ENCODE measurements at regions not wholly inside any gene's neighbourhood (a gene's known extent, or its start where the extent isn't known, plus 50 kb on each side); places are given as distances from the start of the nearest gene placed in this dataset.

- Mint-ChIP-seq H3K27ac (ENCODE audit: unreplicated experiment) (no peak overlapping the region), H3K27me3 (ENCODE audit: unreplicated experiment) (peaks cover 7% of the 10 kb centered on the region), H3K4me3 (ENCODE audit: unreplicated experiment) (no peak overlapping the region), H3K36me3 (ENCODE audit: unreplicated experiment) (no peaks in the 10 kb centered on the region), H3K4me1 (ENCODE audit: unreplicated experiment) (no peaks in the 10 kb centered on the region), H3K9me3 (ENCODE audit: unreplicated experiment) (no peaks in the 10 kb centered on the region)
- no peak for DNase-seq (ENCODE audit: extremely low spot score, unreplicated experiment)
- no peak for TF ChIP-seq CTCF (IDR thresholded peaks at IDR 0.05)
These were observed 394.4 kb downstream of the NYAP2 start for GRCh38 chr2:225793736-225794550.

GRCh38 chr2:225788571-225789094 is 389.1 kb downstream of the NYAP2 start:
- H3K27ac Mint-ChIP-seq (ENCODE audit: unreplicated experiment) = no peak overlapping the region
- no peak for DNase-seq (ENCODE audit: extremely low spot score, unreplicated experiment)
- H3K36me3 Mint-ChIP-seq (ENCODE audit: unreplicated experiment) = no peaks in the 10 kb centered on the region
- H3K9me3 Mint-ChIP-seq (ENCODE audit: unreplicated experiment) = no peaks in the 10 kb centered on the region
- peaks cover 4% of the 10 kb centered on the region for H3K27me3 Mint-ChIP-seq (ENCODE audit: unreplicated experiment)
- H3K4me1 Mint-ChIP-seq (ENCODE audit: unreplicated experiment) = no peaks in the 10 kb centered on the region
- no peak for TF ChIP-seq CTCF (IDR thresholded peaks at IDR 0.05)
- no peak overlapping the region for H3K4me3 Mint-ChIP-seq (ENCODE audit: unreplicated experiment)

GRCh38 chr2:225787497-225787896 is 388.0 kb downstream of the NYAP2 start:
- Mint-ChIP-seq H3K4me3 (ENCODE audit: unreplicated experiment) (no peak overlapping the region), H3K4me1 (ENCODE audit: unreplicated experiment) (no peaks in the 10 kb centered on the region), H3K27ac (ENCODE audit: unreplicated experiment) (no peak overlapping the region), H3K9me3 (ENCODE audit: unreplicated experiment) (no peaks in the 10 kb centered on the region), H3K27me3 (ENCODE audit: unreplicated experiment) (peaks cover 4% of the 10 kb centered on the region), H3K36me3 (ENCODE audit: unreplicated experiment) (no peaks in the 10 kb centered on the region)
- no peak for TF ChIP-seq CTCF (IDR thresholded peaks at IDR 0.05)
- no peak for DNase-seq (ENCODE audit: extremely low spot score, unreplicated experiment)

GRCh38 chr2:225781991-225782390 is 382.5 kb downstream of the NYAP2 start:
- Mint-ChIP-seq H3K36me3 (ENCODE audit: unreplicated experiment) (no peaks in the 10 kb centered on the region), H3K27me3 (ENCODE audit: unreplicated experiment) (no peaks in the 10 kb centered on the region), H3K4me3 (ENCODE audit: unreplicated experiment) (no peak overlapping the region), H3K4me1 (ENCODE audit: unreplicated experiment) (peaks cover 4% of the 10 kb centered on the region), H3K27ac (ENCODE audit: unreplicated experiment) (no peak overlapping the region), H3K9me3 (ENCODE audit: unreplicated experiment) (no peaks in the 10 kb centered on the region)
- TF ChIP-seq CTCF (IDR thresholded peaks at IDR 0.05) = no peak
- DNase-seq (ENCODE audit: extremely low spot score, unreplicated experiment) = no peak

- peaks cover 4% of the 10 kb centered on the region for H3K4me1 Mint-ChIP-seq (ENCODE audit: unreplicated experiment)
- no peaks in the 10 kb centered on the region for H3K9me3 Mint-ChIP-seq (ENCODE audit: unreplicated experiment)
- DNase-seq (ENCODE audit: extremely low spot score, unreplicated experiment) = no peak
- no peak overlapping the region for H3K27ac Mint-ChIP-seq (ENCODE audit: unreplicated experiment)
- no peaks in the 10 kb centered on the region for H3K27me3 Mint-ChIP-seq (ENCODE audit: unreplicated experiment)
- no peak for TF ChIP-seq CTCF (IDR thresholded peaks at IDR 0.05)
- no peaks in the 10 kb centered on the region for H3K36me3 Mint-ChIP-seq (ENCODE audit: unreplicated experiment)
- no peak overlapping the region for H3K4me3 Mint-ChIP-seq (ENCODE audit: unreplicated experiment)
These were observed 381.6 kb downstream of the NYAP2 start for GRCh38 chr2:225781145-225781544.

Data from osteocyte (in vitro differentiated cells).